GM23338 (cell line): ENCODE measurements at regions not wholly inside any gene's neighbourhood (a gene's known extent, or its start where the extent isn't known, plus 50 kb on each side); places are given as distances from the start of the nearest gene placed in this dataset.

Source experiments
- CREB1 ChIP-seq: fragments of 250-450 bp; sonication (Bioruptor Pico); IDR thresholded peaks from 2 replicates; pipeline ENCODE4 v1.5.0; 2020; ENCODE audit warnings: low read depth, mild to moderate bottlenecking, moderate library complexity
- EZH2 ChIP-seq: fragments of 200-600 bp; sonication (generic); IDR thresholded peaks from one replicate; pipeline ENCODE4 v1.8.0; 2017; ENCODE audit warnings: antibody characterized with exemption, mild to moderate bottlenecking, low read depth; ENCODE audit not compliant: unreplicated experiment
- EZH2phosphoT487 ChIP-seq: fragments of 200-600 bp; sonication (generic); IDR thresholded peaks from one replicate; pipeline ENCODE4 v1.8.1; 2018; ENCODE audit warnings: antibody characterized with exemption; ENCODE audit not compliant: unreplicated experiment
- NANOG ChIP-seq: IDR thresholded peaks from 2 replicates; pipeline ENCODE4 v1.6.1; 2016; ENCODE audit warnings: antibody characterized with exemption, borderline replicate concordance
- POLR2AphosphoS5 ChIP-seq: IDR thresholded peaks from 2 replicates; pipeline ENCODE4 v1.6.1; 2016; ENCODE audit warnings: antibody characterized with exemption, low read depth
- ZNF114 ChIP-seq: fragments of 250-450 bp; sonication (Bioruptor Pico); IDR thresholded peaks from 2 replicates; pipeline ENCODE4 v1.5.0; 2020; ENCODE audit warnings: mild to moderate bottlenecking, moderate library complexity
- TF ChIP-seq, protein P1 (sequence below), 2 experiments: fragments of 200-600 bp in 1 of 2; sonication (generic) in 1 of 2; conservative IDR thresholded peaks; 2 replicates each; pipeline versions ENCODE4 v1.5.1 to v1.6.1; 2016 to 2017; ENCODE audit warnings: antibody characterized with exemption in 2 of 2, low read depth in 2 of 2, mild to moderate bottlenecking in 2 of 2, moderate library complexity in 1 of 2
- TF ChIP-seq, protein P2 (sequence below): IDR thresholded peaks from 2 replicates; pipeline ENCODE4 v1.6.1; 2016; ENCODE audit warnings: antibody characterized with exemption
- TF ChIP-seq, protein P3 (sequence below): IDR thresholded peaks from one replicate; pipeline ENCODE4 v1.6.1; 2018; ENCODE audit warnings: antibody characterized with exemption; ENCODE audit not compliant: unreplicated experiment

DNA sequence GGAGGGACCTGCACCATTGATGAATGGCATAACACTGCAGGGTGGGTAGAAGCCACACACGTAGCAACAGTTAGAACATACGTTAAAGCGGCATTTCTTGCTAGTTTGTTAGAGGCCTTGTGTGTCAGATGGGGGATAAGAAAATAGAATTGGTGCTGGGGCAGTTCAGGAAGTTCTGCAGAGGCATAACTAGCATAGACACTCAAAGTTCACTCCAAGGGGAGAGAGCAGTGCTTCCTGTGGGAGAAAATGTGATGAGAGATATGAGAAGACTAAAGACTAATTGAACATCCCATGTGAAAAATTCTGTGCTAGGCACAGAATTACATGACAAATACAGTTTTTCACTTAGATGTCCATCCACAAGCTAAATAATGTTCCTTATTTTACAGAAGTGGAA is 327.1 kb downstream of the ZNF621 start:
- TF ChIP-seq, protein P1, sequence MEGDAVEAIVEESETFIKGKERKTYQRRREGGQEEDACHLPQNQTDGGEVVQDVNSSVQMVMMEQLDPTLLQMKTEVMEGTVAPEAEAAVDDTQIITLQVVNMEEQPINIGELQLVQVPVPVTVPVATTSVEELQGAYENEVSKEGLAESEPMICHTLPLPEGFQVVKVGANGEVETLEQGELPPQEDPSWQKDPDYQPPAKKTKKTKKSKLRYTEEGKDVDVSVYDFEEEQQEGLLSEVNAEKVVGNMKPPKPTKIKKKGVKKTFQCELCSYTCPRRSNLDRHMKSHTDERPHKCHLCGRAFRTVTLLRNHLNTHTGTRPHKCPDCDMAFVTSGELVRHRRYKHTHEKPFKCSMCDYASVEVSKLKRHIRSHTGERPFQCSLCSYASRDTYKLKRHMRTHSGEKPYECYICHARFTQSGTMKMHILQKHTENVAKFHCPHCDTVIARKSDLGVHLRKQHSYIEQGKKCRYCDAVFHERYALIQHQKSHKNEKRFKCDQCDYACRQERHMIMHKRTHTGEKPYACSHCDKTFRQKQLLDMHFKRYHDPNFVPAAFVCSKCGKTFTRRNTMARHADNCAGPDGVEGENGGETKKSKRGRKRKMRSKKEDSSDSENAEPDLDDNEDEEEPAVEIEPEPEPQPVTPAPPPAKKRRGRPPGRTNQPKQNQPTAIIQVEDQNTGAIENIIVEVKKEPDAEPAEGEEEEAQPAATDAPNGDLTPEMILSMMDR (conservative IDR thresholded peaks at IDR 0.05; ENCODE audit: low read depth in 2 of 2) = no peak
- TF ChIP-seq EZH2phosphoT487 (no peak), CREB1 (CRISPR knock-in tag) (no peak), NANOG (no peak), EZH2 (no peak), POLR2AphosphoS5 (no peak), ZNF114 (CRISPR knock-in tag) (no peak)
- TF ChIP-seq, protein P2, sequence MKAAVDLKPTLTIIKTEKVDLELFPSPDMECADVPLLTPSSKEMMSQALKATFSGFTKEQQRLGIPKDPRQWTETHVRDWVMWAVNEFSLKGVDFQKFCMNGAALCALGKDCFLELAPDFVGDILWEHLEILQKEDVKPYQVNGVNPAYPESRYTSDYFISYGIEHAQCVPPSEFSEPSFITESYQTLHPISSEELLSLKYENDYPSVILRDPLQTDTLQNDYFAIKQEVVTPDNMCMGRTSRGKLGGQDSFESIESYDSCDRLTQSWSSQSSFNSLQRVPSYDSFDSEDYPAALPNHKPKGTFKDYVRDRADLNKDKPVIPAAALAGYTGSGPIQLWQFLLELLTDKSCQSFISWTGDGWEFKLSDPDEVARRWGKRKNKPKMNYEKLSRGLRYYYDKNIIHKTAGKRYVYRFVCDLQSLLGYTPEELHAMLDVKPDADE = no peak
- TF ChIP-seq, protein P3, sequence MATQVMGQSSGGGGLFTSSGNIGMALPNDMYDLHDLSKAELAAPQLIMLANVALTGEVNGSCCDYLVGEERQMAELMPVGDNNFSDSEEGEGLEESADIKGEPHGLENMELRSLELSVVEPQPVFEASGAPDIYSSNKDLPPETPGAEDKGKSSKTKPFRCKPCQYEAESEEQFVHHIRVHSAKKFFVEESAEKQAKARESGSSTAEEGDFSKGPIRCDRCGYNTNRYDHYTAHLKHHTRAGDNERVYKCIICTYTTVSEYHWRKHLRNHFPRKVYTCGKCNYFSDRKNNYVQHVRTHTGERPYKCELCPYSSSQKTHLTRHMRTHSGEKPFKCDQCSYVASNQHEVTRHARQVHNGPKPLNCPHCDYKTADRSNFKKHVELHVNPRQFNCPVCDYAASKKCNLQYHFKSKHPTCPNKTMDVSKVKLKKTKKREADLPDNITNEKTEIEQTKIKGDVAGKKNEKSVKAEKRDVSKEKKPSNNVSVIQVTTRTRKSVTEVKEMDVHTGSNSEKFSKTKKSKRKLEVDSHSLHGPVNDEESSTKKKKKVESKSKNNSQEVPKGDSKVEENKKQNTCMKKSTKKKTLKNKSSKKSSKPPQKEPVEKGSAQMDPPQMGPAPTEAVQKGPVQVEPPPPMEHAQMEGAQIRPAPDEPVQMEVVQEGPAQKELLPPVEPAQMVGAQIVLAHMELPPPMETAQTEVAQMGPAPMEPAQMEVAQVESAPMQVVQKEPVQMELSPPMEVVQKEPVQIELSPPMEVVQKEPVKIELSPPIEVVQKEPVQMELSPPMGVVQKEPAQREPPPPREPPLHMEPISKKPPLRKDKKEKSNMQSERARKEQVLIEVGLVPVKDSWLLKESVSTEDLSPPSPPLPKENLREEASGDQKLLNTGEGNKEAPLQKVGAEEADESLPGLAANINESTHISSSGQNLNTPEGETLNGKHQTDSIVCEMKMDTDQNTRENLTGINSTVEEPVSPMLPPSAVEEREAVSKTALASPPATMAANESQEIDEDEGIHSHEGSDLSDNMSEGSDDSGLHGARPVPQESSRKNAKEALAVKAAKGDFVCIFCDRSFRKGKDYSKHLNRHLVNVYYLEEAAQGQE = no peak
